ENCODE measurements at regions not wholly inside any gene's neighbourhood (a gene's known extent, or its start where the extent isn't known, plus 50 kb on each side); places are given as distances from the start of the nearest gene placed in this dataset.
"Not testable (repeated sequence)": the region's sequence is repeated elsewhere in the genome, so short reads cannot be mapped to it uniquely, and the experiment has no call there.

DNA sequence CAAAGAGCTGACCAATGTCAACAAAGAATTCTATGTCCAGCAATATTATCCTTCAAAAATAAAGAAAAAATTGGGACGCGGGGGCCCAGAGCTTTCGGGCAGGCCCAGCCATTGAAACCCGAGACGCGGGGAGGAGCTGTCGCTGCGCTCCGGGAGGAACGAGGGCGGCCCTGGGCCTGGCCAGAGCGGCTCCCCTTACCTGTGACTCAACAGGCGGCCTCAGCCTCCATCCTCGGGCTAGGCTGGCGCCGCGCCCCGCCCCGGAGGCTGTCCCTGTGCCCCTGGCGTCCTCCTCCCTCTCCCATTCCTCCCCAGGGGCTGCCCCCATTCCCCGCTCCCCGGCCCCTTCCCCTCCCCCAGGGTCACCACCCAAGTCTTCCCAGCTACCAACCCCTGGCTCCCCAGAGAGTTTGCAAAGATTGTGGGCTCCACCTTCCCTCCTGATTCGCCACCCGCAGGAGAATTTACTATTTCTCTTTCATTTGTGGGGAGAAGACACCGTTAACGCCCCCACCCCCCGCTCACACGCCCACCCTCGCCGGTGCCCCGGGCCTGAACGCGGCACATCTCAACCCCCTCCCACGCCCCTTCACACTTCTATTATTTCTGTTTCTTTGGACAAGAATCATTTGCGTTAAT is 127.9 kb downstream of the ARRDC4 start:
- DNase-seq (ENCODE audit: low spot score): not testable (repeated sequence)

DNA sequence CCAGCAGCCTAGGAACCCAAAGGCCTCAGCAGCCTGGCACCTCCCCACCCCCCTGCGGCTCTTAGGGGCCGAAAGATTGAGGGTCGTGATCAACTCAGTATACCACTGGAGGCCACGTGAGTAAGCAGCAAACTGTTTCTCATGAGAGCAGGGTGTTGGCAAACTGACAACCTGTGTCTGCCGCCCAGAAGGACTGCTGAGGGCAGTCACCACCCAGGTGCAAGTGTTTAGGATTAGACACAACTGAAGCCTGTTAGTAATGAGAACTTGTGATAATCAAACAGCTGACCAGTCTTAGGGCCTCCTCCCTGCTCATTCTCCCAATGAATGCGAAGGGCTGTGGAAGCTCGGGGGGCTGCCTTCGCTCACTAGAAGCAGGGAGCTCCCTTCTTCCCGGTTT is 128.8 kb downstream of the ARRDC4 start:
- DNase-seq (ENCODE audit: low spot score): not testable (repeated sequence)

DNA sequence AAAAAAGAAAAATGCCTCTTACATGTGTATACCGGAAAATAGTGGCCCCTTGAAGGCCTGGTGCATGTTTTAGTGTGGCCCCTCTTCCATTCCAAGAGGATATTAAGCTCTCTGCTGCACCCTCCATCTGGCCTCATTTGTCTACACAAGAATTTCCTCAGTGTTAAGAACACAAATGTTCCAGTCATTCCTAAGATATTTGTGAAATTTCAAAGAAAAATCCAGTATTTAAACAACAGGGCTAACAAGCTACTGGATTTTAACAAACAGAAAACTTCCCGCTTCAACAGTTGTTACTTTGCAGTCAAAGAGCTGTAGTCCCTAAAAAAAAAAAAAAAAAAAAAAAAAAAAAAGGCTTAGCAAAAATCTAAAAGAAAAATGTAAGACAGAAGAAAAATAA is 137.5 kb downstream of the ARRDC4 start:
- not testable (repeated sequence) for DNase-seq (ENCODE audit: low spot score)

GRCh38 chr15:98100606-98101005 is 140.1 kb downstream of the ARRDC4 start:
- DNase-seq (ENCODE audit: low spot score): not testable (repeated sequence)

DNA sequence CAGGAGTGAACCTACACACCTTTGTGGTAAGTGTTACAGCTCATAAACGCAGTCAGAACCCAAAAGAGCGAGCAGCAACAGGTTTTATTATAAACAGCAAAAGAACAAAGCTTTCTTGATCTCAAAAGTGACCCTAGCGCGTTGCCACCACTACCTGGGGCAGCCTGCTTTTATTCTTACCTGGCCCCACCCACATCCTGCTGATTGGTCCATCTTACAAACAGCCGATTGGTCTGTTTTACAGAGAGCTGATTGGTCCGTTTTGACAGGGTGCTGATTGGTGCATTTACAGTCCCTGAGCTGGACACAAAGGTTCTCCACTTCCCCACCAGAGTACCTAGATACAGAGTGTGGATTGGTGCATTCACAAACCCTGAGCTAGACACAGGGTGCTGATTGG is 143.1 kb downstream of the ARRDC4 start:
- DNase-seq (ENCODE audit: low spot score): no peak

DNA sequence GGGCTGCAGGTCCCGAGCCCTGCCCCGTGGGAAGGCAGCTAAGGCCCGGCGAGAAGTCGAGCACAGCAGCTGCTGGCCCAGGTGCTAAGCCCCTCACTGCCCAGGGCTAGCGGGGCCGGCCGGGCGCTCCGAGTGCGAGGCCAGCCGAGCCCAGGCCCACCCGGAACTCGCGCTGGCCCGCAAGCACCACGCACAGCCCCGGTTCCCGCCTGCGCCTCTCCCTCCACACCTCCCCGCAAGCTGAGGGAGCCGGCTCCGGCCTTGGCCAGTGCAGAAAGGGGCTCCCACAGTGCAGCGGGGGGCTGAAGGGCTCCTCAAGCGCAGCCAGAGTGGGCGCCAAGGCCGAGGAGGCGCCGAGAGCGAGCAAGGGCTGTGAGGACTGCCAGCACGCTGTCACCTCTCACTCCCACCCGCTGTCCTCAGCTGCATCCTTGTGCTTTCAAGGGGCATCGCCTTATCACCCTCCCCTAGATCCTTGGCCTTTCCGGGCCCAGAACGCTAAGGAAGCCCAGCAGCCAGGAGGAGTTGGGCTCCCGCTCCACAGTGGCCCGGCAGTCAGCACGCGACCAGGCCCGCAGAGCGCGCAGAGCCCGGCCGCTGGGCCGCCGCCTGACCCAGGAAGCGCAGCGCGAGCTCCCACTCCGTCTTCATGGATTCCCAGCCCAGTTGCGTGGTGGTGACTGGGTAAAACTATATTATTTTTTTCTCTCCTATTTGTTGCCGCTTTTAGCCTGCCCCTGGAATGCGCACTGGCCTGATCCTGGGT is 144.1 kb downstream of the ARRDC4 start:
- DNase-seq (ENCODE audit: low spot score): not testable (repeated sequence)

DNA sequence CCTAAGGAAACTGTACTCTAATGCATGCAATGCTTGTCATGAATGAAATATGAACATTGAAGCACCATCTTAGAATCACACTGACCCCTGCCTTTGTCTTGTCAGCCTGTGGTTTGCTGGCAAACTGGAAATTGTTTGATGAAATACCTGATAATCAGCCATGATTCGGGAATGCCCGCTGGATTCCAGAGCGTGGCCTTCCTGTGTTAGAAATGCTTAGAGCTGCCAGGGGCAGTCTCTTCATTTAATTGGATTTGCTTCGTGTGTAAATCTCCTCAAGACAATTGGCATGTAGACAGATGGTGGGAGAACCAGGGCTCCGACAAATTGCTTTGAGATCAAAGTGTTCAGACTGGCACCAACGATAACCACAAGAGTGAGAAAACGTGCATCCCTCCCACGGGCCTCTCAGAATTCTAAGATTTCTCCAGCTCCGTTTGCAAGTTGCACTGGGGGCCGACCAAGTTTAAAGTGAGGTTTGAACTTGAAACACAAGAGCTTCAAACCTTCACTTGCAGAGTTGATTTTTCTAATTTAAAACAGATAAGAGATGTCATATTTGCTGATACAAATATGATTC is 146.2 kb downstream of the ARRDC4 start:
- DNase-seq (ENCODE audit: low spot score): not testable (repeated sequence)

- DNase-seq (ENCODE audit: low spot score): no peak
These were observed 151.3 kb downstream of the ARRDC4 start for GRCh38 chr15:98111806-98112205.

DNA sequence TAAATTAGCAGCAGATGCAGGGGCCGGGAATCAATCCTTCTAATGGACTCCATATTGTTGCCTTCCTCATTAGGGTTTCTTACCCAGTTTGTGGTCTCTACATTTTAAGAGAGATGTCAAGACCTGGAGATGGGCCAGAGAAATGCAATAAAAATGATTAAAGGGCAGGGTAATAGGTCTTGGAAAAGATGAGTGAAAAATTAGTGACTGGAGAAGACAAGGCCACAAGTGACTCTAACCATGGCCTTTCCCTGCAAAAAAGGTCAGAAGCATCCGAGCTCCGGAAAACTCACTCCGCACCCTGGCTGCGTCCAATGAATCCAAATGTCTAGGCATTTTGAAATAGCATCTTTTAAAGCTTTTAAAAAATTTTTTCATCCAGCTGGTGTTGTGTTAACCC is 152.8 kb downstream of the ARRDC4 start:
- DNase-seq (ENCODE audit: low spot score): no peak

GRCh38 chr15:98120561-98120960 is 160.1 kb downstream of the ARRDC4 start:
- DNase-seq (ENCODE audit: low spot score): no peak

GRCh38 chr15:98121536-98121935 is 161.0 kb downstream of the ARRDC4 start:
- DNase-seq (ENCODE audit: low spot score): no peak

DNA sequence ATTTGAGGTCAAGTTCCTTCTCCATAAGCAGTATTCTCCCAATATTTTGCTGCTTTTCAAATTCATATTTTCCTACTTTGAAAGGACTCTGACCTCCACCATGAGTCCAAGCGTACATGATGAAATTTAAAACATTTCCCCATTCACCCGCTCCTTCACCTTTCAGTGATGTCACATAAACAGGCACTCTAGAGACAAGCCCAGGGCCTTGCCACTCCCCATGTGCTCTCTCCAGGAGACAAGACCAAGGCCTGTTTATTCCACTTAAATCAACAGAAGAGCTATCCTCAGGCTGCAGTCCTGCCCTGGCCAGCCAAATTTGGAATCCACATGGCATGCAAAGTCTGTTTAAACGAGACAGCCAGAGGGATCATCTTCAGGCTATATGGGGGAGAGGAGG is 161.5 kb downstream of the ARRDC4 start:
- peak; percentile 11 for DNase-seq (ENCODE audit: low spot score)

DNA sequence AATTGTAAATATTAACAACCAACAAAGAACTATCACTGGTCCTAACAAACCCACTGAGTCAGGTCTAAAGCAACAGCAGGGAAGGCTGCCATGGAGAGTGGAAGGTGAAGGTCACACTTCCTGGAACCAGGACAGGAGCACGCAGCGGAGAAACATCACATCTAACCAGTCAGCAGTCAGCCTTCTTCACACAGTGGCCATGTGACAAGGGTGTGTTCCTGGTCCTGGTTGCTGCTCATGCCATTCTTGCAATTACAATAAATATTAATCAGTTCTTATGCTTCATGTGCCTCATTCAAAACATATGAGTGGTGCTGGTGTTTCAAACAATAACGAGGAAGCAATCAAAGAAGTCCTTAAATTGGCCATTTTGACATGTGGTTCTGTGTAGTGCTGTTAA is 162.8 kb downstream of the ARRDC4 start:
- DNase-seq (ENCODE audit: low spot score): no peak

DNA sequence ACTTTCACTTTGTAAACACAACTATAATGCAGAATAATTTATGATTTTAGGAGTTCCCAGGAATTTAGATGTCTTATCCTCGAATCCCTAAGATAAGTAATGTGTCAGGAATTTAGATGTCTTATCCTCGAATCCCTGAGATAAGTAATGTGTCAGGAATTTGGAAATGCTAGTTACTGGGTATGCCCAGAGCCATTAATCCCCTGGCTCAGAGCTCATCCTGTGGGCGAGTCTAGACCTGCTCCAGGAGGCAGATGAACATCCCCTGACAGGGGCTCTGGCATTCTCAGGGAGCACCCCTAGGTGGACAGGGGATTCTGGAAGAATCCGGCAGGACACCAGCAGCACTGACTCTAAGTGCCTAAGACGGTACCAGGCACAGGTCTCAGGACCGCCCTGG is 163.3 kb downstream of the ARRDC4 start:
- DNase-seq (ENCODE audit: low spot score): no peak

- no peak for DNase-seq (ENCODE audit: low spot score)
These were observed 164.1 kb downstream of the ARRDC4 start for GRCh38 chr15:98124581-98124980.

DNA sequence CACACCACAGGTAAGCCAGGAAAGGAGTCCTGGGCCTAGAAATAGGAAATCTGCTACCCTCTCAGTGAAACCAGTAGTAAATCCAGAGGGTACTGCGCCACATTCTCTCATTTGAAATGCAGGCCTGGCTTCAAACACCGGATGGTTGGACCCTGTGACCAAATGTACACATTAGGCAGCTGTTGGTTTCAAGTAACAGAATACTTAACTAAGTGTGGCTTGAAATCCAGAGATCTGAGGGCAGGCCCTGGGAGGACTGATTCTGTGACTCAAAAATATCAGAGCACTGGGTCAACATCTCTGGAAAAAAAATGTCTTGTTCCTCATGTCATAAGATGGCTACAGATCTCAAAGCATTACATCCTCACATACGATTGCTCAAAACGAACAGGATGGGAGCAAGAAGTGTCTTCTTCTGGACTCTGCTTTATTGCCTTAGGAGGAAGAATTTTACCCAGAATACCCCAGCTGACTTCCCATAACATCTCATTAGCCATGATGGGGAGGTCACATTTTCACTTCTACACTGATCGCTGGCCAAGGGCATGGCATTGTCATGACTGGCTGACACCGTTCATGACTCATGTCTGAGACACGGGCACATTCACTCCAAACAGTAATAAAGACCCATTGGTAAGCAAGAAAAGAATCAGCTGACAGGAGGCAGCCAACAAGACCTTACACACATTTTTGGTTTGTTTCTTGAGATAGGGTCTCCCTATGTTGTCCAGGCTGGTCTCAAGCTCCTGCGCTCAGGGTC is 166.0 kb downstream of the ARRDC4 start:
- DNase-seq (ENCODE audit: low spot score): no peak

DNA sequence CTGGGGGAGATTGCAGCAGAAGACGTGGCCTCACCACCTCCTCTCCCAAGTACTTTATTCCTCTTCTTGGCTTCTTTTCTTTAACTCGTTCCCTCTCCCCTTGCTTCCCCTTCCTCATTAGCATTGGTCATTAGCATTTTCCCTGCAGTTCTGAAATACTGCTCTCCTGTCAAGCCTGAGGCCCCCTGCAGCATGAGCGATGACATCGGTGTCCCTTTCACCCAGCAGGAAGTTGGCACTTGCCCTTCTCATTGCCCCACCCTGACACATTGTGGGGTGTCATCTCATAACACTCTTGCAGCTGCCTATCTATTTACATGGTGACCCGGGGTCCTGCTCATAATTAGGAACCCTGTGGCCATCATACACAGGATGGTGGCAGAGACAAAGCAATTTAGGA is 167.1 kb downstream of the ARRDC4 start:
- no peak for DNase-seq (ENCODE audit: low spot score)

DNA sequence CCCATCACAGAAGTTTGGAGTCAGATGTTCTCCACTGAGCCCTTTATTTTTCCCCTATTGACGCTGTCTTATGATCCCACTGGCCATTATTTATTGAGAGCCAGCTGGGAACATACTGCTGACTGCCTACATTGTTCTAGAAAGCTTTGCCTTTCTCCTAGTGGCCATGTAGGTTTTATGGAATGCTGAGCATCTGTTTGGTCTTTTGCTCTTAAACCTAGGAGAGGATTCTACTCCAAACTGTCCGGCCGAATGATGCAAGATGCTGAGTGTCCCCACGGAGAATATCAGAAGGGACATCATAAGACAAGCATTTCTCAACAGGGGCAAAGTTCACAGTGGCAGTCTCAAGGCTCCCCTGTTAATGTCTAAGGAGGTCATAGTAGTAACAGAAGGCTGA is 171.4 kb downstream of the ARRDC4 start:
- no peak for DNase-seq (ENCODE audit: low spot score)

GRCh38 chr15:98134905-98135304 is 174.4 kb downstream of the ARRDC4 start:
- no peak for DNase-seq (ENCODE audit: low spot score)

- no peak for DNase-seq (ENCODE audit: low spot score)
These were observed 178.4 kb downstream of the ARRDC4 start for GRCh38 chr15:98138910-98139309.

DNA sequence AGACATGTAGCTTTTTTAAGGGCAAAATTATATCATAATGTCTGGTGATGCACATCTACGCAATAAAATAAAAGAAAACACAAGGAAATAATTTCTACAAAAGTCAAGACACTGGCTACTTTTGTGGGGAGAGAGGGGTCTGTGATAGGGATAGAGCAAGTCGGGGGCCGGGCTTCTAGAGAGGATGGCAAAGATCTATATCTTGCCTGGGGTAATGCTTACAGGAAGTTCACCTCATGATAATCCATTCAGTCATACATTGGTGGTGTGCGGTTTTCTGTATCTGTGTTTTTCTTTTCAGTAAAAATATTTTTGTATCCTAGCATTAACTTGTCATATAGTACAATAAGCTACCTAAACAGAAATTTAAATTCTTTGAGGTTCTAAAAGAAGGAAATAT is 178.8 kb downstream of the ARRDC4 start:
- no peak for DNase-seq (ENCODE audit: low spot score)

- DNase-seq (ENCODE audit: low spot score): no peak
These were observed 182.1 kb downstream of the ARRDC4 start for GRCh38 chr15:98142572-98142971.

All from mucosa of gallbladder (tissue), 1 donor.